Upper lobe of left lung (tissue), 6 donors: ENCODE measurements at regions not wholly inside any gene's neighbourhood (a gene's known extent, or its start where the extent isn't known, plus 50 kb on each side); places are given as distances from the start of the nearest gene placed in this dataset.

Source experiments
- ATAC-seq, 2 donors: fragments of 200-7000 bp; cut with Tn5 transposase; one replicate each; pipeline ENCODE4 v1.9.1; 2022; ENCODE audit warnings: mild to moderate bottlenecking in 2 of 2, moderate library complexity in 2 of 2; ENCODE audit not compliant: low FRiP score in 2 of 2
- DNase-seq, 2 donors: peaks; one replicate each; pipeline ENCODE4 v3.0.0-alpha.2; 2019 to 2020
- H3K27ac ChIP-seq, 4 donors: fragments of 200-600 bp; sonication (generic); one replicate each; pipeline ENCODE4 v1.5.1; 2016 to 2019
- H3K27me3 ChIP-seq, 4 donors: fragments of 200-600 bp; sonication (generic); one replicate each; pipeline ENCODE4 v1.5.1; 2017 to 2019
- H3K36me3 ChIP-seq, 4 donors: fragments of 200-600 bp; sonication (generic); one replicate each; pipeline ENCODE4 v1.5.1; 2016 to 2019
- H3K4me1 ChIP-seq, 4 donors: fragments of 200-600 bp; sonication (generic); one replicate each; pipeline ENCODE4 v1.5.1; 2018 to 2019
- H3K4me3 ChIP-seq, 4 donors: fragments of 200-600 bp; sonication (generic); one replicate each; pipeline ENCODE4 v1.5.1; 2017 to 2019; ENCODE audit warnings: mild to moderate bottlenecking in 2 of 4, moderate library complexity in 1 of 4
- H3K9me3 ChIP-seq, 4 donors: fragments of 200-600 bp; sonication (generic); one replicate each; pipeline ENCODE4 v1.5.1; 2018 to 2019
- EP300 ChIP-seq, 4 donors: sonication (generic); formaldehyde crosslinking; IDR thresholded peaks; one replicate each; pipeline ENCODE4 v1.5.1; 2017; ENCODE audit warnings: antibody characterized with exemption in 4 of 4, control low read depth in 2 of 4
- POLR2A ChIP-seq, 4 donors: fragments of 450-650 bp; IDR thresholded peaks; one replicate each; pipeline ENCODE4 v1.5.1; 2016 to 2017; ENCODE audit warnings: antibody characterized with exemption in 4 of 4, mild to moderate bottlenecking in 2 of 4
- POLR2AphosphoS5 ChIP-seq, 2 donors: sonication (generic); formaldehyde crosslinking; IDR thresholded peaks; one replicate each; pipeline ENCODE4 v1.5.1; 2017; ENCODE audit warnings: antibody characterized with exemption in 2 of 2
- WGBS, 2 donors: methylation state at CpG; one replicate each; pipeline ENCODE4 v1.1.5; 2017 to 2018; 5-methylcytosine and 5-hydroxymethylcytosine counted together
- TF ChIP-seq, protein P1 (sequence below), 6 experiments: fragments of 450-650 bp in 4 of 6; fragments of 200-600 bp in 2 of 6; sonication (generic) in 2 of 6; IDR thresholded peaks; one replicate each; pipeline ENCODE4 v1.5.1; 2016 to 2019; ENCODE audit warnings: antibody characterized with exemption in 6 of 6
- donor health status: DM: no; HTN: no; CAD: no; lungs with moderate emphysema.
- donor health status: DM: no; HTN: yes; CAD: no; lungs with severe emphysema.

DNA sequence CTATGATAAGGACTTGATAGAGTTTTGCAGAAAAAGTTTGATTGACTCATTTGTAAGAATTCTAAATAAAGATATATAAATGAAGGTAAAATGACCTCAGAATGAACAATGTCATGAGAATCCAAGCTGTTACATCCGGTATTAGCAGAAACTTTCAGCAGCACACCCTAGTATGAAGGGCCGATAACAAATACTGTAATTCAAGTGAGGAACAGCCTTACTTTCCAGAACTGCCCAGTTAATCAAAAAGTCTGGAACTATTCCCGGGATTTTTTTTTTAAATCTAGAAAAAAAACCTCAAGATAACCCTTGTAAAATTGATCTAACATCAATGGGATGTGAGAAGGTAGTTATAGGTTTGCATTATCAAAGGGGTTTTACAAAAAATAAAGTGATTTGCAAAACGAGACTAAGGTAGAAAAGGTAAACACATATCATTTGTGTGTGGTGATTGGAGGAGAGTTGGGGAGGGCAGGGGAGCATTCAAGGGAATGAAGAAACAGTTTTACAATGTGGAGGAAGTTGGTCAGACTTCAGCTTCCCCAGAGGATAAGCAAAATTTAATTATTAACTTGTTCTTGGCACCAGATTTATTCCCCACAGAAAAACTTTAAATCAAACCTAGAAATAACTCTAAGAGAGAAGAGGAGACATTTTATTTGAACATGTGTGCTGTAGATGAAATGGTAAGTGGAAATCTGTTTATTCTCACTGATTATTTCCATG lies 75.9 kb upstream of the VCAM1 start:
- H3K4me3 ChIP-seq: no peak overlapping the region
- TF ChIP-seq, protein P1, sequence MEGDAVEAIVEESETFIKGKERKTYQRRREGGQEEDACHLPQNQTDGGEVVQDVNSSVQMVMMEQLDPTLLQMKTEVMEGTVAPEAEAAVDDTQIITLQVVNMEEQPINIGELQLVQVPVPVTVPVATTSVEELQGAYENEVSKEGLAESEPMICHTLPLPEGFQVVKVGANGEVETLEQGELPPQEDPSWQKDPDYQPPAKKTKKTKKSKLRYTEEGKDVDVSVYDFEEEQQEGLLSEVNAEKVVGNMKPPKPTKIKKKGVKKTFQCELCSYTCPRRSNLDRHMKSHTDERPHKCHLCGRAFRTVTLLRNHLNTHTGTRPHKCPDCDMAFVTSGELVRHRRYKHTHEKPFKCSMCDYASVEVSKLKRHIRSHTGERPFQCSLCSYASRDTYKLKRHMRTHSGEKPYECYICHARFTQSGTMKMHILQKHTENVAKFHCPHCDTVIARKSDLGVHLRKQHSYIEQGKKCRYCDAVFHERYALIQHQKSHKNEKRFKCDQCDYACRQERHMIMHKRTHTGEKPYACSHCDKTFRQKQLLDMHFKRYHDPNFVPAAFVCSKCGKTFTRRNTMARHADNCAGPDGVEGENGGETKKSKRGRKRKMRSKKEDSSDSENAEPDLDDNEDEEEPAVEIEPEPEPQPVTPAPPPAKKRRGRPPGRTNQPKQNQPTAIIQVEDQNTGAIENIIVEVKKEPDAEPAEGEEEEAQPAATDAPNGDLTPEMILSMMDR (IDR thresholded peaks at IDR 0.05): no peak
- TF ChIP-seq EP300 (IDR thresholded peaks at IDR 0.05) (no peak), POLR2AphosphoS5 (IDR thresholded peaks at IDR 0.05) (no peak), POLR2A (IDR thresholded peaks at IDR 0.05) (no peak)
- no peaks in the 10 kb centered on the region for H3K27me3 ChIP-seq
- 20 to 33% methylated on average over 4 of the region's 4 CpGs for WGBS, 2 donors
- no peaks in the 10 kb centered on the region for H3K36me3 ChIP-seq
- peaks cover 0 to 4% (median 0%) of the 10 kb centered on the region in 4 donors for H3K4me1 ChIP-seq
- peaks cover 0 to under 1% (median 0%) of the 10 kb centered on the region in 4 donors for H3K9me3 ChIP-seq
- DNase-seq (no peak), ATAC-seq (no peak)
- no peak overlapping the region for H3K27ac ChIP-seq

DNA sequence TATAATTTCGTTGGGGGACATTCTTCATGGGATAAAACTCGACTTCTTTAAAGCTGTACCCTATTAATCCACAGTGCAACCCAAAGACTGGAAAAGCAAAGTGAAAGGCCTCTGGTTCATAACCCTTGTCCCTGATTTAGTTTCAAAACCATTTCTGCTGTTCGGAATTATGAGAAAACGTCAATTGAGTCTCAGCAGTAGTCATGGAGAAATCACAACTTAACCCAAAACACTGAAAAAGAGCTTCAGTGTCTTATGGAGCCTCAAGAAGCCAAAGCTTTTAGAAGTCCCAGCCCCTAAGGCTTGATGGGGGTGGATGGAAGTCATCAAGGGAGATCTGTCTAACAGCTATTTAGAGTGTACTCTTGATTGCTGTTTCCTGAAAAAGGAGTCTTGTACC lies 73.5 kb upstream of the VCAM1 start:
- Histone ChIP-seq H3K4me3 (no peak overlapping the region), H3K4me1 (peaks cover 0 to 4% (median 0%) of the 10 kb centered on the region in 4 donors), H3K9me3 (peaks cover 0 to 10% (median 3%) of the 10 kb centered on the region in 4 donors), H3K36me3 (no peaks in the 10 kb centered on the region), H3K27me3 (no peaks in the 10 kb centered on the region), H3K27ac (no peak overlapping the region)
- 72 to 81% methylated on average over 4 of the region's 4 CpGs for WGBS, 2 donors
- ATAC-seq: no peak
- TF ChIP-seq, protein P1 (IDR thresholded peaks at IDR 0.05): no peak
- TF ChIP-seq POLR2AphosphoS5 (IDR thresholded peaks at IDR 0.05) (no peak), EP300 (IDR thresholded peaks at IDR 0.05) (no peak), POLR2A (IDR thresholded peaks at IDR 0.05) (no peak)
- DNase-seq: no peak

GRCh38 chr1:100649146-100649545 lies 70.4 kb upstream of the VCAM1 start:
- H3K4me1 ChIP-seq: no peaks in the 10 kb centered on the region

GRCh38 chr1:100657876-100658715 lies 61.4 kb upstream of the VCAM1 start:
- DNase-seq (no peak), ATAC-seq (no peak)
- no peak for TF ChIP-seq EP300 (IDR thresholded peaks at IDR 0.05)
- H3K9me3 ChIP-seq: no peaks in the 10 kb centered on the region
- no peak overlapping the region for H3K4me3 ChIP-seq
- no peaks in the 10 kb centered on the region for H3K4me1 ChIP-seq
- WGBS, 2 donors: 69 to 73% methylated on average over 10 of the region's 10 CpGs
- no peaks in the 10 kb centered on the region for H3K36me3 ChIP-seq
- no peaks in the 10 kb centered on the region for H3K27me3 ChIP-seq
- no peak overlapping the region for H3K27ac ChIP-seq

More at GRCh38 chr1:100649146-100649545, 70.4 kb upstream of the VCAM1 start:
- Histone ChIP-seq H3K27ac (no peak overlapping the region), H3K9me3 (peaks cover 0 to 10% (median 3%) of the 10 kb centered on the region in 4 donors), H3K36me3 (no peaks in the 10 kb centered on the region), H3K27me3 (no peaks in the 10 kb centered on the region), H3K4me3 (no peak overlapping the region)
- WGBS, 2 donors: 97 to 100% methylated on average over 1 of the region's 1 CpG
- ATAC-seq (no peak), DNase-seq (no peak)
- TF ChIP-seq, protein P1 (IDR thresholded peaks at IDR 0.05): no peak

DNA sequence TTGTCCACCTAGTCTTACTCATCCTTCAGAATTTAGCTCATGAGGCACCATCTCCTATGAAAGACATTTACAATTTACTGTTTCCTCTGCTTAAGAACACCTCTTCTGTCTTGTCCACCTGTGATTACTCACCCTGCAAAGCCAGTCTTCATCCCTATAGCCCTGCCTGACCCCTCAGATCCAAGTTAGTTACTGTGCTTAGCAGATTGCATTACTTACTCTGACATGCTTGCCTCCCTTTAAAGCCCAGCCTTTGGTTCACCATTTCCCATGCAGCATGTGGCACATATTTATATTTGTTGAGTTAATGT lies 60.9 kb upstream of the VCAM1 start:
- no peak for ATAC-seq

More for the DNA sequence above, 60.9 kb upstream of the VCAM1 start:
- no peak for DNase-seq
- Histone ChIP-seq H3K27me3 (no peaks in the 10 kb centered on the region), H3K4me1 (no peaks in the 10 kb centered on the region), H3K27ac (no peak overlapping the region), H3K36me3 (no peaks in the 10 kb centered on the region), H3K4me3 (no peak overlapping the region), H3K9me3 (no peaks in the 10 kb centered on the region)
- TF ChIP-seq POLR2A (IDR thresholded peaks at IDR 0.05) (no peak), POLR2AphosphoS5 (IDR thresholded peaks at IDR 0.05) (no peak), EP300 (IDR thresholded peaks at IDR 0.05) (no peak)
- TF ChIP-seq, protein P1 (IDR thresholded peaks at IDR 0.05): no peak
